ENCODE measurements at regions not wholly inside any gene's neighbourhood (a gene's known extent, or its start where the extent isn't known, plus 50 kb on each side); places are given as distances from the start of the nearest gene placed in this dataset.

GRCh38 chr11:115739146-115739545, 234.9 kb upstream of the CADM1 start:
- TF ChIP-seq NR2F2 (IDR thresholded peaks at IDR 0.05) (no peak), SP1 (IDR thresholded peaks at IDR 0.05) (no peak), CTCF (IDR thresholded peaks at IDR 0.05; ENCODE audit: low read depth, low read length, missing input control) (no peak), JUND (IDR thresholded peaks at IDR 0.05) (no peak), REST (IDR thresholded peaks at IDR 0.05) (no peak), RAD21 (IDR thresholded peaks at IDR 0.05) (no peak), YY1 (IDR thresholded peaks at IDR 0.05) (no peak), ZBTB33 (IDR thresholded peaks at IDR 0.05) (no peak), FOXA2 (IDR thresholded peaks at IDR 0.05) (no peak)
